Fibroblast of the aortic adventitia (primary cell): ENCODE measurements at regions not wholly inside any gene's neighbourhood (a gene's known extent, or its start where the extent isn't known, plus 50 kb on each side); places are given as distances from the start of the nearest gene placed in this dataset.

Source experiments
- DNase-seq: peaks from one replicate; pipeline ENCODE4 v3.0.0-alpha.2; 2010; ENCODE audit warnings: low read depth
- H3K4me3 ChIP-seq: 2 replicates; pipeline ENCODE4 v1.5.1; 2011; ENCODE audit warnings: low read depth, mild to moderate bottlenecking, control low read depth, low read length, moderate library complexity
- CTCF ChIP-seq: IDR thresholded peaks from 2 replicates; pipeline ENCODE4 v1.5.1; 2011; ENCODE audit warnings: mild to moderate bottlenecking, low read length, control low read depth, inconsistent platforms; ENCODE audit not compliant: insufficient read depth

- TF ChIP-seq CTCF, result no peak
- no peak for DNase-seq
- no peak overlapping the region for H3K4me3 ChIP-seq
Measured at GRCh38 chr4:125482822-125483221, 168.1 kb downstream of the FAT4 start.

- peak; percentile 39 for DNase-seq
- TF ChIP-seq CTCF, result no peak
- no peak overlapping the region for H3K4me3 ChIP-seq
Measured at GRCh38 chr4:125483278-125483677, 168.5 kb downstream of the FAT4 start.

GRCh38 chr4:125484912-125485311, 170.2 kb downstream of the FAT4 start:
- no peak overlapping the region for H3K4me3 ChIP-seq
- no peak for DNase-seq
- TF ChIP-seq CTCF, result no peak

- no peak for DNase-seq
- no peak for TF ChIP-seq CTCF
- H3K4me3 ChIP-seq, result no peak overlapping the region
Measured at GRCh38 chr4:125486351-125486750, 171.6 kb downstream of the FAT4 start.

GRCh38 chr4:125489952-125490690, 175.4 kb downstream of the FAT4 start:
- H3K4me3 ChIP-seq, result no peak overlapping the region
- no peak for DNase-seq
- TF ChIP-seq CTCF, result no peak

GRCh38 chr4:125492957-125493356, 178.2 kb downstream of the FAT4 start:
- no peak for TF ChIP-seq CTCF
- H3K4me3 ChIP-seq, result no peak overlapping the region
- DNase-seq, result no peak

GRCh38 chr4:125497861-125498260, 183.1 kb downstream of the FAT4 start:
- DNase-seq, result no peak
- no peak overlapping the region for H3K4me3 ChIP-seq
- no peak for TF ChIP-seq CTCF
